ENCODE measurements at regions not wholly inside any gene's neighbourhood (a gene's known extent, or its start where the extent isn't known, plus 50 kb on each side); places are given as distances from the start of the nearest gene placed in this dataset.

DNA sequence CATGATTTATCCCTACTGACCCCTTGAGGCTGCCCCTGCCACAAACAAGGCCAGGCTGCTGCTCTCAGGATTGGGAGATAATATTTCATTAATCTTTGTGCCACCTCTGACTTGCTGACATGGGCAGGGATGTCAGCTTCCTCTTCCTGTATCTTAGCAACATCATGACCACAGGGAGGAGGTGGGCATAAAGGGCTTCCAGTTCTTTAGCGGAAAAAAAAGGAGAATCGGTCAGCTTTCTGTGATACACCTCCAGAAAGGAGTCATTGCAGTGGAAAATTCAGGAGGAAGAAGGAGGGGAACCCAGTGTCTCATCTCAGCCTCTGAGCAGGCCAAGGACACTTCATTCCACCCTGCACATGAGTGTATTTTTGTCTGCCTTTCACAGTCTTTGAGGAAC lies 206.8 kb upstream of the SDK2 start (continued):
- TF ChIP-seq, protein P1, sequence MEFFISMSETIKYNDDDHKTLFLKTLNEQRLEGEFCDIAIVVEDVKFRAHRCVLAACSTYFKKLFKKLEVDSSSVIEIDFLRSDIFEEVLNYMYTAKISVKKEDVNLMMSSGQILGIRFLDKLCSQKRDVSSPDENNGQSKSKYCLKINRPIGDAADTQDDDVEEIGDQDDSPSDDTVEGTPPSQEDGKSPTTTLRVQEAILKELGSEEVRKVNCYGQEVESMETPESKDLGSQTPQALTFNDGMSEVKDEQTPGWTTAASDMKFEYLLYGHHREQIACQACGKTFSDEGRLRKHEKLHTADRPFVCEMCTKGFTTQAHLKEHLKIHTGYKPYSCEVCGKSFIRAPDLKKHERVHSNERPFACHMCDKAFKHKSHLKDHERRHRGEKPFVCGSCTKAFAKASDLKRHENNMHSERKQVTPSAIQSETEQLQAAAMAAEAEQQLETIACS (CRISPR knock-in tag; IDR thresholded peaks at IDR 0.05), result no peak
- TF ChIP-seq FOXK1 (CRISPR knock-in tag; IDR thresholded peaks at IDR 0.05; ENCODE audit: borderline replicate concordance, low read depth) (no peak), RARA (CRISPR knock-in tag; IDR thresholded peaks at IDR 0.05) (no peak), RARG (CRISPR knock-in tag; IDR thresholded peaks at IDR 0.05; ENCODE audit: low read depth) (no peak), TOE1 (CRISPR knock-in tag; IDR thresholded peaks at IDR 0.05) (no peak), ZFX (CRISPR knock-in tag; IDR thresholded peaks at IDR 0.05; ENCODE audit: low read depth) (no peak), ZNF350 (CRISPR knock-in tag; IDR thresholded peaks at IDR 0.05; ENCODE audit: borderline replicate concordance, low read depth) (no peak), TEAD3 (CRISPR knock-in tag; optimal IDR thresholded peaks at IDR 0.05; ENCODE audit: borderline replicate concordance) (no peak), ZNF30 (CRISPR knock-in tag; IDR thresholded peaks at IDR 0.05) (no peak)
- TF ChIP-seq, protein P2, sequence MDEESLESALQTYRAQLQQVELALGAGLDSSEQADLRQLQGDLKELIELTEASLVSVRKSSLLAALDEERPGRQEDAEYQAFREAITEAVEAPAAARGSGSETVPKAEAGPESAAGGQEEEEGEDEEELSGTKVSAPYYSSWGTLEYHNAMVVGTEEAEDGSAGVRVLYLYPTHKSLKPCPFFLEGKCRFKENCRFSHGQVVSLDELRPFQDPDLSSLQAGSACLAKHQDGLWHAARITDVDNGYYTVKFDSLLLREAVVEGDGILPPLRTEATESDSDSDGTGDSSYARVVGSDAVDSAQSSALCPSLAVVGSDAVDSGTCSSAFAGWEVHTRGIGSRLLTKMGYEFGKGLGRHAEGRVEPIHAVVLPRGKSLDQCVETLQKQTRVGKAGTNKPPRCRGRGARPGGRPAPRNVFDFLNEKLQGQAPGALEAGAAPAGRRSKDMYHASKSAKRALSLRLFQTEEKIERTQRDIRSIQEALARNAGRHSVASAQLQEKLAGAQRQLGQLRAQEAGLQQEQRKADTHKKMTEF (CRISPR knock-in tag; IDR thresholded peaks at IDR 0.05), result no peak
- TF ChIP-seq, protein P3, sequence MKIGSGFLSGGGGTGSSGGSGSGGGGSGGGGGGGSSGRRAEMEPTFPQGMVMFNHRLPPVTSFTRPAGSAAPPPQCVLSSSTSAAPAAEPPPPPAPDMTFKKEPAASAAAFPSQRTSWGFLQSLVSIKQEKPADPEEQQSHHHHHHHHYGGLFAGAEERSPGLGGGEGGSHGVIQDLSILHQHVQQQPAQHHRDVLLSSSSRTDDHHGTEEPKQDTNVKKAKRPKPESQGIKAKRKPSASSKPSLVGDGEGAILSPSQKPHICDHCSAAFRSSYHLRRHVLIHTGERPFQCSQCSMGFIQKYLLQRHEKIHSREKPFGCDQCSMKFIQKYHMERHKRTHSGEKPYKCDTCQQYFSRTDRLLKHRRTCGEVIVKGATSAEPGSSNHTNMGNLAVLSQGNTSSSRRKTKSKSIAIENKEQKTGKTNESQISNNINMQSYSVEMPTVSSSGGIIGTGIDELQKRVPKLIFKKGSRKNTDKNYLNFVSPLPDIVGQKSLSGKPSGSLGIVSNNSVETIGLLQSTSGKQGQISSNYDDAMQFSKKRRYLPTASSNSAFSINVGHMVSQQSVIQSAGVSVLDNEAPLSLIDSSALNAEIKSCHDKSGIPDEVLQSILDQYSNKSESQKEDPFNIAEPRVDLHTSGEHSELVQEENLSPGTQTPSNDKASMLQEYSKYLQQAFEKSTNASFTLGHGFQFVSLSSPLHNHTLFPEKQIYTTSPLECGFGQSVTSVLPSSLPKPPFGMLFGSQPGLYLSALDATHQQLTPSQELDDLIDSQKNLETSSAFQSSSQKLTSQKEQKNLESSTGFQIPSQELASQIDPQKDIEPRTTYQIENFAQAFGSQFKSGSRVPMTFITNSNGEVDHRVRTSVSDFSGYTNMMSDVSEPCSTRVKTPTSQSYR (CRISPR knock-in tag; IDR thresholded peaks at IDR 0.05; ENCODE audit: borderline replicate concordance), result no peak
- TF ChIP-seq, protein P4, sequence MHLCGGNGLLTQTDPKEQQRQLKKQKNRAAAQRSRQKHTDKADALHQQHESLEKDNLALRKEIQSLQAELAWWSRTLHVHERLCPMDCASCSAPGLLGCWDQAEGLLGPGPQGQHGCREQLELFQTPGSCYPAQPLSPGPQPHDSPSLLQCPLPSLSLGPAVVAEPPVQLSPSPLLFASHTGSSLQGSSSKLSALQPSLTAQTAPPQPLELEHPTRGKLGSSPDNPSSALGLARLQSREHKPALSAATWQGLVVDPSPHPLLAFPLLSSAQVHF (CRISPR knock-in tag; IDR thresholded peaks at IDR 0.05), result no peak

Data from HepG2 (cell line).